OCI-M2 (cell line): ENCODE measurements at regions not wholly inside any gene's neighbourhood (a gene's known extent, or its start where the extent isn't known, plus 50 kb on each side); places are given as distances from the start of the nearest gene placed in this dataset.

Experiments used
- DNase-seq: peaks from one replicate; lab custom pipeline; 2025; ENCODE audit not compliant: unreplicated experiment; lab: John Stamatoyannopoulos, UW

GRCh38 chr18:27899893-27900292 lies 277.0 kb downstream of the CDH2 start:
- no peak for DNase-seq

- no peak for DNase-seq
These were observed 282.2 kb downstream of the CDH2 start for GRCh38 chr18:27894746-27895145.

- DNase-seq, result no peak
These were observed 289.0 kb downstream of the CDH2 start for GRCh38 chr18:27887711-27888495.

GRCh38 chr18:27887287-27887686 lies 289.6 kb downstream of the CDH2 start:
- DNase-seq, result no peak

- no peak for DNase-seq
These were observed 297.4 kb downstream of the CDH2 start for GRCh38 chr18:27879540-27879939.

GRCh38 chr18:27871726-27872125 lies 305.2 kb downstream of the CDH2 start:
- no peak for DNase-seq

DNA sequence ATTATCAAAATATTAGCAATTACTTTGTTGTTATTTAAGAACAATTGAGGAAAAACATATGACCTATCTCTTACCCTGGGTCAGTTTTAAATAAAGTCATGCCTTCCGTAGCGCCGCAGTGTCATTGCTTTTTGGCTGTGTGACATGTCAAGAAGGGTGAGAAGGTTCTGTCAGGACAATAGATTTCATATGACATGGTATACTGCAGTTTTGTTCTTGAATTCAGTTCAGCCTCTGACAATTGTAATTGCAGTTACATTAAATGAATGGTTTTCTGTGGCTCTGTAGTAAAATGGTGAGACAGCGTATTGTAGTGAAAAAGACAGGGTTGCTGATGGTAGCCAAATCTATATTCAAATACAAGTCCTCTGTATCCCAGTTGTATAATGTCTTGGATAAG lies 307.2 kb downstream of the CDH2 start:
- no peak for DNase-seq

DNA sequence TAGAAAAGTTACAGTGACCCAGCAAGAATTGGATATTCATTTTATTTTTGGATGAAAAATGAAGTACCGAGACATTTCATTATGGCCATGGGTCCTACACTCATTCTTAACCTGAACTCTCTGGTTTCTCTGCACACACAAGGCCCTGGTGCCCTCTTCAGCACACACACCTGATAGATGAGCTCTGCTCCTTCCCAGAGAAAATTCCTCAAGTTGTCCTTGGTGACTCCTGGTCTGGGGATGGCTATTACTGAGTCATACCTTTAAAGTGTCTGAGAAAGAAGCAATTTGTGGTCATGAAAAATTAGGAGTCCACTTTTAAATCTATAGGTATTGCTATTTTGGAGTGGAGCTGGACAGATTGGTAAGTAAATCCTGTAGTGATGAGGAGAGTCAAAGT lies 311.5 kb downstream of the CDH2 start:
- DNase-seq, result no peak

- DNase-seq, result no peak
These were observed 313.0 kb downstream of the CDH2 start for GRCh38 chr18:27863780-27864430.

DNA sequence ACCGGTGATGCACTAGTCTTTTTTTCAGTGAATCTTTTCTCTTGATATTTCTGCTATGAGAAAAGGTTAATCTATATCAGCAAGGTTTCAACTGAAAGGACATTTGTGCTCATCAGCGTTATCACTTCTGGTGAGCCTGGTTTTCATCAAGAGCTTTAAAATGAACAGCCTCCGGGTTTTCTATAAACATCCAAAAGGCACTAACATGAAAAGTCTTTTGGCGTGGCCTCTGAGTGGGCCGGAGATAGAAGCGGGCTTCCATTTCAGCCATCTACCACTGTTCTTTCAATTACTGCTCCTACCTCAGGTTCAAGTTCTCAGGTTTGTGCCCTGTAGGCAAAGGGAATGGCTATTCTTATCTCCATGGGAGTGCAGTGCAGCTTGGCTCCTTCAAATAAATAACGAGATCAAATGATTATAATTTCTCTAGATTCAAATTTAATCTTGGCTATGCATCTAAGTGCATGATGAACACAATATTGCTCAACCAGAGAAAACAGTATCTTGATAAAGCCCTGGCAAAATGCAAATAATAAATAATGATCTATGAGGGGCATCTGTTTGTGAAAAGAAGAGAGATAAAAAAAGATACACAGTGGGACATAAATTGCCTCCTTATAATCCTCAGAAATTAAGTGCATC lies 314.8 kb downstream of the CDH2 start:
- DNase-seq, result no peak

GRCh38 chr18:27861539-27861938 lies 315.4 kb downstream of the CDH2 start:
- DNase-seq, result no peak

- no peak for DNase-seq
These were observed 316.2 kb downstream of the CDH2 start for GRCh38 chr18:27860701-27861107.

DNA sequence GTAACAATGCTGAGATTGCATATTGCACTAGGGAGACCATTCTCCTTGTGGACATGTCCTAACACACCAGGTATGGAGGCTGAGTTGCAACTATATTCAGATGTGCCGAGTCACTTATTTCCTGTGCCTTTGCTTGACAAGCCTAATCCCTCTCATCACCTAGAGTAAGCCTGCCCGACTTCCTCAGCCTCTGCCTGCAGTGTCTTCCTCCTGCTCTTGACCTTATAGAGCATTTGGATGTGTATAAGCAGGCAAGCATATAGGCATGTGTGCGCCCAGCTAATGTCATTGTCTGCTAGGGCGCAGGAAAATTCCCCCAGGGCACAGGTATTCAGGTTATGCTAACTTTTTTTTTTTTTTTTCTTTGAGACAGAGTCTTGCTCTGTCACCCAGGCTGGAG lies 316.9 kb downstream of the CDH2 start:
- DNase-seq, result no peak

- no peak for DNase-seq
These were observed 320.1 kb downstream of the CDH2 start for GRCh38 chr18:27856820-27857219.

- no peak for DNase-seq
These were observed 321.4 kb downstream of the CDH2 start for GRCh38 chr18:27855486-27855885.

GRCh38 chr18:27854631-27855030 lies 322.3 kb downstream of the CDH2 start:
- DNase-seq, result no peak

- no peak for DNase-seq
These were observed 328.6 kb downstream of the CDH2 start for GRCh38 chr18:27848336-27848735.

- DNase-seq, result no peak
These were observed 329.5 kb downstream of the CDH2 start for GRCh38 chr18:27847412-27847811.

- no peak for DNase-seq
These were observed 331.0 kb downstream of the CDH2 start for GRCh38 chr18:27845897-27846296.

DNA sequence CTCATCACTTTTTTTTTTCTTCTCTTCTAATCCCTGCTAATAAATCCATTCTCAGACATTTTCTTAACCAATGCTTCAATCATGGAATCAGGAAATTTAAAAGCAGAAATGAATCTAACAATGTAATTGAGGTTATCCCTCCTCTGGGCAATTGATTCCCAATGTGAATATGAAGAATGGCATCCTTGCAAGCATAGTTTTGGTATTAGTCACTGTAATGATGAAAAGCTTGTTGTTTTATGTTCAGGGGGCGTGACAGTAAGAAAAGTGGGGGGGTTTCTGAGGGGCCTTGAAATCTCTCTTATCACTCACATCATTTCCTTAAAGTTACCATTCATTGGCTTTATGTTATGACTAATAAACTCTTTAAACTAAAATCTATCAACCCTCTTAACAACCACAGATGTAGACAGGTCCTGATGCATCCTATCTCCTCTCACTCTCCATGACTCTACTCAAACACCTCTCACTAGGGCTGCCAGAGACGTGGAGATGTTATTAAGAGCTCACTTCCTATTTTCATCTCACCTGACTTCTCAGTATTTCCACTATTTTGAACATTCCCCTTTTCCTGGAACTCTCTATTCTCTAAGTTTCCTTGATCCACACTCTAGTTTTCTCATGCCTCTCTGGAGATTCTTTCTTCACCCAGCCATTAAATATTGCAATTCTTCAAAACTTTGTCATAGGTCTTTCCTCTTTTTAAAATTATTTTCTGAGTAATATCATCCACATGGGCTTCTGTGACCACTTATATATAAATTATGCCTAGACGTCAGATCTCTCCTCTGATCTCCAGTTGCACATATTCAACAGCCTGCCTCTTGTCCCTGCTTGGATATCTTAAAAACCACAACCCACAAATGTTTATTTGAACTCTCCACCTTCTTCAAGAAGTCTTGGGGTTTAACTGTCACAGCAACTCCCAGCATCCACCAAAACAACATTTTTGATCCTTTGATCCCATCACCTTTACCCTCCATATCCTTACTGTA lies 332.9 kb downstream of the CDH2 start:
- DNase-seq, result no peak

GRCh38 chr18:27839141-27839540 lies 337.8 kb downstream of the CDH2 start:
- DNase-seq, result no peak
